Left lung (tissue), 4 donors: ENCODE measurements at regions not wholly inside any gene's neighbourhood (a gene's known extent, or its start where the extent isn't known, plus 50 kb on each side); places are given as distances from the start of the nearest gene placed in this dataset.

Source experiments
- ATAC-seq: fragments of 200-7000 bp; cut with Tn5 transposase; one replicate; pipeline ENCODE4 v1.9.1; 2020; ENCODE audit warnings: moderate library complexity
- DNase-seq, 4 donors: peaks; one replicate each; pipeline ENCODE4 v3.0.0-alpha.2; 2013 to 2020
- H3K27ac ChIP-seq, 2 donors: fragments of 200-600 bp; sonication (generic) in 1 of 2; one replicate each; pipeline versions ENCODE4 v1.5.0 to v1.8.0; 2020 to 2021
- H3K27me3 ChIP-seq, 2 donors: fragments of 200-600 bp; sonication (generic) in 1 of 2; one replicate each; pipeline versions ENCODE4 v1.5.0 to v1.8.0; 2020 to 2021
- H3K36me3 ChIP-seq, 2 donors: fragments of 200-600 bp; sonication (generic) in 1 of 2; one replicate each; pipeline versions ENCODE4 v1.5.0 to v1.8.0; 2020 to 2021
- H3K4me1 ChIP-seq, 2 donors: fragments of 200-600 bp; one replicate each; pipeline ENCODE4 v1.8.0; 2021
- H3K4me3 ChIP-seq, 2 donors: fragments of 200-600 bp; sonication (generic) in 1 of 2; one replicate each; pipeline versions ENCODE4 v1.5.0 to v1.8.0; 2020 to 2021; ENCODE audit warnings: mild to moderate bottlenecking in 1 of 2
- H3K9me3 ChIP-seq, 2 donors: fragments of 200-600 bp; sonication (generic) in 1 of 2; one replicate each; pipeline versions ENCODE4 v1.5.0 to v1.8.0; 2020 to 2021
- CTCF ChIP-seq, 2 donors: fragments of 200-600 bp; sonication (generic) in 1 of 2; IDR thresholded peaks; one replicate each; pipeline versions ENCODE4 v1.5.0 to v1.8.0; 2021; ENCODE audit warnings: antibody characterized with exemption in 2 of 2
- intact Hi-C, 2 donors: fragments of 100-400 bp; cut with DNase I; formaldehyde crosslinking; loops; one replicate each; pipeline versions ENCODE4 v1.11.2 to v1.14.2; 2022
- donor health status: DM: no; HTN: yes; CAD: no.
- donor health status: DM: no; HTN: no; CAD: no.

DNA sequence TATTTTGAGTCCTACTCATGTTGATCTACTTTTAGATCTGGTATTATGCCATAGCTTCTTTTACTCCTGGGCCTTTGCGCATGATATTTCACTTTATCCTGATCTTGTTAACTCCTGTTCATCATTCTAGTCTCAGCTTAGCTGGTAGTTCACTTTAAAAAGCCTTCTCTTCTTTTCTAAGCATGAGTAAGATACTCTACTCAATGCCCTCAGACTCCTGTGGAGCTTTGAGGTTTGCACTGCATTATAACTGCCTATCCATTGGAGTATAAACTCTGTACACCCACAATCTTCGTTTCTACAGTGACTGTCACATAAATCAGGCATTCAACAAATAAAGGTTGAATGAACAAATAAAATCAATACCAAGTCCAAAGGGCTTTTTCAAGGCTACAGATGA is 357.9 kb upstream of the KCNH8 start:
- intact Hi-C loops: no loop called here

DNA sequence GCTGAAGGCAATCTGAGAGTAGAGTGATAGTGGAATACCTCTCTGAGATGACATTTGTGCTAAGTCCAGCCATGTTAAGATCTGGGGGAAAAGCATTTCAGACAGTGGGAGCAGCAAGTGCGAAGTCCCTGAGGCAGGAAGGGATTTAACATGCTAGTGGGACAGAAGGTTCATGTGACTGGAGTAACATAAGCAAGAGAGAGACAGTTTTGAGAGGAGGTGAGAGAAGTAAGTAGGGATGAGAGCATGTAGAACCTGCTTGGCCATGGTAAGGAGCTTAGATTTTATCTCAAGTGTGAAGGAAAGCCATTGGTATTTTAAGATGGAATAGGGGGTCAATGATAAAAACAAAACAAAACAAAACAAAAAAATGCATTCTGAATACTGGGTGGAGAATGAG is 358.6 kb upstream of the KCNH8 start:
- H3K9me3 ChIP-seq: no peaks in the 10 kb centered on the region
- intact Hi-C loops: no loop called here
- no peak overlapping the region for H3K27ac ChIP-seq
- TF ChIP-seq CTCF (IDR thresholded peaks at IDR 0.05): no peak
- H3K27me3 ChIP-seq: no peaks in the 10 kb centered on the region
- H3K4me3 ChIP-seq: no peak overlapping the region
- ATAC-seq: no peak
- DNase-seq: no peak
- H3K36me3 ChIP-seq: no peaks in the 10 kb centered on the region
- no peaks in the 10 kb centered on the region for H3K4me1 ChIP-seq

More for the DNA sequence above, 357.9 kb upstream of the KCNH8 start:
- H3K27me3 ChIP-seq: no peaks in the 10 kb centered on the region
- no peak for DNase-seq
- TF ChIP-seq CTCF (IDR thresholded peaks at IDR 0.05): no peak
- ATAC-seq: no peak
- no peaks in the 10 kb centered on the region for H3K36me3 ChIP-seq
- no peaks in the 10 kb centered on the region for H3K9me3 ChIP-seq
- H3K4me3 ChIP-seq: no peak overlapping the region
- no peak overlapping the region for H3K27ac ChIP-seq
- no peaks in the 10 kb centered on the region for H3K4me1 ChIP-seq

DNA sequence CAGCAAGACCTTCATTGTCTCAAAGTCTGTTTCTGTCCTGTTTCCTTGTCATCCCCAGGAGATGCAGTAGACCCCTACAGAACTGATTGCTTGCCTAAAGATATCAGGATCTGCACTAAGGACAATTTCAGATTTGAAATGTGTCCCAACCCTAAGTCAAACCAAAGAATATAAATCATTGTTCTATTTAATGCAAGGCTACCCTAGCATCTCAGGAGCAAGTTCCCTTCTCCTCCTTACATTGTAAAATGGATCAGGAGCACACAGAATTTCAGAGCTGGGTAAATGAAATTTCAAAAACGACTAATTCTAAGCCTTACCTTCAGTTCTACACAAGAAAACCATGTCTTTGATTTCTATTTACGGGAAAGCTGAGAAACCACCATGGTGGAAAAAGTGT is 360.9 kb upstream of the KCNH8 start:
- no peaks in the 10 kb centered on the region for H3K4me1 ChIP-seq
- H3K9me3 ChIP-seq: no peaks in the 10 kb centered on the region
- ATAC-seq (no peak), DNase-seq (no peak)
- intact Hi-C loops: no loop called here
- no peaks in the 10 kb centered on the region for H3K27me3 ChIP-seq
- H3K36me3 ChIP-seq: no peaks in the 10 kb centered on the region
- H3K4me3 ChIP-seq: no peak overlapping the region
- no peak overlapping the region for H3K27ac ChIP-seq
- TF ChIP-seq CTCF (IDR thresholded peaks at IDR 0.05): no peak

GRCh38 chr3:18786650-18787323 is 361.5 kb upstream of the KCNH8 start:
- Histone ChIP-seq H3K4me3 (no peak overlapping the region), H3K27ac (no peak overlapping the region), H3K27me3 (no peaks in the 10 kb centered on the region), H3K9me3 (no peaks in the 10 kb centered on the region), H3K36me3 (no peaks in the 10 kb centered on the region), H3K4me1 (no peaks in the 10 kb centered on the region)
- intact Hi-C loops: no loop called here
- no peak for TF ChIP-seq CTCF (IDR thresholded peaks at IDR 0.05)
- no peak for DNase-seq
- ATAC-seq: no peak

DNA sequence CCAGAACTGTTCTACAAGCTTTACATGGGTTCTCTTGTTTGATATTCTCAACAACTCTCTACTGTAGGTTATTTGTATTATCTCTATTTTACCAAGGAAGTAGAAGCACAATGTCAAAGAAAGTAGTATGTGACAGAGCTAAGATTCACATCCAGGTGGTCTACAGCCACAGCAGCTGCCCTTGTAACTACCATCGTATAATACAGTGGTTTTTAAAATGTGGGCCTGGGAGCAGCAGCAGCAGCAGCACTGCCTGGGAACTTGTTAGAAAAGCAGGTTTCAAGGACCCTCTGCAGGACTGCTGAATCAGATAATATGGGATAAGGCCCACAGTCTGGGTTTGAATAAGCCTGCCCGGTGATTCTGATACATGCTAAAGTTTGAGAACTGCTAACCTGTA is 357.1 kb upstream of the SATB1 start:
- intact Hi-C loops: no loop called here

More for the DNA sequence above, 357.1 kb upstream of the SATB1 start:
- H3K9me3 ChIP-seq: no peaks in the 10 kb centered on the region
- H3K4me3 ChIP-seq: no peak overlapping the region
- H3K27ac ChIP-seq: no peak overlapping the region
- ATAC-seq: no peak
- H3K27me3 ChIP-seq: no peaks in the 10 kb centered on the region
- no peaks in the 10 kb centered on the region for H3K4me1 ChIP-seq
- DNase-seq: no peak
- H3K36me3 ChIP-seq: no peaks in the 10 kb centered on the region
- TF ChIP-seq CTCF (IDR thresholded peaks at IDR 0.05): no peak
